Coronary artery (tissue), 2 donors: ENCODE measurements at regions not wholly inside any gene's neighbourhood (a gene's known extent, or its start where the extent isn't known, plus 50 kb on each side); places are given as distances from the start of the nearest gene placed in this dataset.

Experiments
- DNase-seq: peaks from one replicate; pipeline ENCODE4 v3.0.0-alpha.2; 2017; ENCODE audit warnings: low spot score
- H3K27ac ChIP-seq, 2 donors: fragments of 200-600 bp; sonication (generic); one replicate each; pipeline ENCODE4 v1.5.1; 2016 to 2019
- H3K4me3 ChIP-seq: fragments of 200-600 bp; sonication (generic); 2 replicates; pipeline ENCODE4 v1.5.1; 2016; ENCODE audit warnings: mild to moderate bottlenecking, moderate library complexity
- CTCF ChIP-seq: fragments of 200-600 bp; sonication (generic); IDR thresholded peaks from one replicate; pipeline ENCODE4 v1.5.1; 2019; ENCODE audit warnings: antibody characterized with exemption

- Histone ChIP-seq H3K27ac (no peak overlapping the region), H3K4me3 (no peak overlapping the region)
- no peak for DNase-seq
- no peak for TF ChIP-seq CTCF
Measured at GRCh38 chr2:106041150-106041549, 153.0 kb downstream of the UXS1 start.

GRCh38 chr2:106039634-106040315, 154.3 kb downstream of the UXS1 start:
- no peak for DNase-seq
- peak overlapping the region; percentile 5 to 14 for H3K27ac ChIP-seq
- no peak overlapping the region for H3K4me3 ChIP-seq
- no peak for TF ChIP-seq CTCF

GRCh38 chr2:106038601-106039375, 155.3 kb downstream of the UXS1 start:
- DNase-seq = no peak

GRCh38 chr2:106037932-106038331, 156.2 kb downstream of the UXS1 start:
- Histone ChIP-seq H3K27ac (no peak overlapping the region), H3K4me3 (no peak overlapping the region)
- TF ChIP-seq CTCF = no peak
- DNase-seq = no peak

More at GRCh38 chr2:106038601-106039375, 155.3 kb downstream of the UXS1 start:
- no peak for TF ChIP-seq CTCF
- H3K4me3 ChIP-seq = no peak overlapping the region
- peak overlapping the region in 1 of 2 donors; percentile 37 for H3K27ac ChIP-seq

- Histone ChIP-seq H3K4me3 (no peak overlapping the region), H3K27ac (no peak overlapping the region)
- no peak for DNase-seq
- TF ChIP-seq CTCF = no peak
Measured at GRCh38 chr2:106037262-106037661, 156.8 kb downstream of the UXS1 start.

- no peak for TF ChIP-seq CTCF
- no peak overlapping the region for H3K4me3 ChIP-seq
- DNase-seq = no peak
Measured at GRCh38 chr2:106034325-106034724, 159.8 kb downstream of the UXS1 start.

GRCh38 chr2:106032676-106033075, 161.4 kb downstream of the UXS1 start:
- H3K27ac ChIP-seq = no peak overlapping the region
- no peak for TF ChIP-seq CTCF

More at GRCh38 chr2:106034325-106034724, 159.8 kb downstream of the UXS1 start:
- no peak overlapping the region for H3K27ac ChIP-seq

More at GRCh38 chr2:106032676-106033075, 161.4 kb downstream of the UXS1 start:
- no peak for DNase-seq
- H3K4me3 ChIP-seq = no peak overlapping the region
